MV-4-11 (cell line): ENCODE measurements at regions not wholly inside any gene's neighbourhood (a gene's known extent, or its start where the extent isn't known, plus 50 kb on each side); places are given as distances from the start of the nearest gene placed in this dataset.

Source experiments
- DNase-seq: peaks from one replicate; lab custom pipeline; 2025; lab: John Stamatoyannopoulos, UW

GRCh38 chr4:161225327-161225726 lies 938.5 kb downstream of the FSTL5 start:
- DNase-seq: no peak

DNA sequence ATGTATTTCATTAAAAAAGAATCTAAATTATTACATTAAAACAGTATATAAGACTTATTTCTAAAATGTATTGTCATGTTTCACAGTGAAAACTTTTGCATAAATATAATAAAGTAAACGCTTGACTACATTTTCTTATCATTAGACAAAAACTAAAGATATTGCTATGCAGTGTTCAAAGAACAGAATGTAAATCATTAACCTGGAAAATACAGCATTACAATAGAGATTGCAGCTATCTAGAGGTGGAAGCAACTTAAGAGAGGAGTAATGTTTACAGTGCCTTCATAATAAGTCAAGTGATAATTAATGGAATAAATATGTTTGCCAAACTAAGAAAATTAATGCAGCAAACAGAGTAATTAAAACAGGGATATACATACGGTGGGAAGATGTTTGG lies 940.9 kb downstream of the FSTL5 start:
- no peak for DNase-seq

GRCh38 chr4:161208564-161208963 lies 955.2 kb downstream of the FSTL5 start:
- no peak for DNase-seq

- DNase-seq: no peak
Measured at GRCh38 chr4:161206528-161207080, 957.2 kb downstream of the FSTL5 start.

DNA sequence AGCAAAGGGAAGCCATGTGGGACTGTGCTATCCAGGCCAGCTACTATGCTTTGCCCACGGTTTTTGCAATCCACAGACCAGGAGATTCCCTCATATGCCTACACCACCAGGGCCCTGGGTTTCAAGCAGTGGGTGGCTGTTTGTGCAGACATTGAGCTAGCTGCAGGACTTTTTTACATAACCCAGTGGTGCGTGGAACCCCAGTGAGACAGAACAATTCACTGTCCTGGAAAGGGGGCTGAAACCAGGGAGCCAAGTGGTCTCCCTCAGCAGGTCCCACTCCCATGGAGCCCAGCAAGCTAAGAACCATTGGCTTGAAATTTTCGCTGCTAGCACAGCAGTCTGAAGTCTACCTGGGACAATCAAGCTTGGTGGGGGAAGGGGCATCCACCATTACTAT lies 959.9 kb downstream of the FSTL5 start:
- no peak for DNase-seq

- DNase-seq: no peak
Measured at GRCh38 chr4:161197912-161198311, 965.9 kb downstream of the FSTL5 start.

DNA sequence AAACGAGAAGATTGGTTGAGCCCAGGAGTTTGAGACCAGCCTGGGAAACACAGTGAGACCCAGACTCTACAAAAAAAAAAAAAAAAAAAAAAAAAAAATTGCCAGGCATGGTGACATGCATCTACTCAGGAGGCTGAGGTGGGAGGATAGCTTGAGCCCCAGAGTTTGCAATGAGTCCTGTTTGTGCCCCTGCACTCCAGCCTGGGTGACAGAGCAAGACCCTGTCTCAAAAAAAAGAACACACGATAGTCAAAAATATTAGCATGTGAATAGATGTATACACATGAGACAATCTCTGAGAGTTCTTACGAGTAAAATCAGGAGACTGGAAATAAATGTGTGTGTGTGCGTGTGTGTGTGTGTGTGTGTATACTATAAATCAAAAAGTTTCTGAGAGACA lies 966.3 kb downstream of the FSTL5 start:
- DNase-seq: no peak

DNA sequence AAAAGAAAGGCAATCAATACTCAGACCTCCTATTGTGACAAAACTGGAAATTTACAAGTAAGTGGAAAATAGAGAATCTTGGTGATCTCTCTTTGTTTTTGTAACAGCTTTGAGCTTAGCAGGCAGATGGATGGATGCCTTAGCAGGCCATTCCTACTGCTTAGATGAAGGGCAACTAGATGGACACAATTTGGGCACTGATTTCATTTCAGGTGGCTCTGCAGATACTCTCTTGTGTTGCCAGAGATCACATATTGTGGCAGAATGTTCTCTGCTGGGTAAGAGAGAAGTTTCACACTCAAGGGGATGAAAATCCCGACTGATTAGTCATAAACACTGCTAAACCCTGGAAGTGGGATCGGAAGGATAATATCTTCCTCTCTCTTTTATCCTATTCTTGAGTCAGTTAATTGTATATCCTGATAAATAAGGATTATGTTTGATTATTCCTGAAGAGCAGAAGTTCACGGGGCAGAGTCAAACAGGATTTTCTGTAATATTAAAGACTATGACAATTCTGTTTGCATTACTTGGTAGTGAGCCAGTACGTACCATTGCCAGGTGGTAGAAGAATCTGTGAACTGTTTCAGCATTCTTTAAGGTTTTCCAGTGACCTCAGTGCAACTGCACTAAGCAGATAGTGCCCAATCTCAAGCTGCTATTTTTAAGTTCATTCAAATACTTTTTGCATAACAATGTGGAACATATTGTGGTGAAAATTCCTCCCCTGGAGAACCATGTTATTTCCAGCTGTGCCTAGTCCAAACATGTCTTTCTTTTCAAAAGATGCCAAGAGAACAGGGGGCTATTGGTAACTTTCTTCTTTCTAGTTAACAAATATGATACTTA lies 974.3 kb downstream of the FSTL5 start:
- DNase-seq: no peak

GRCh38 chr4:161188578-161188977 lies 975.2 kb downstream of the FSTL5 start:
- no peak for DNase-seq

DNA sequence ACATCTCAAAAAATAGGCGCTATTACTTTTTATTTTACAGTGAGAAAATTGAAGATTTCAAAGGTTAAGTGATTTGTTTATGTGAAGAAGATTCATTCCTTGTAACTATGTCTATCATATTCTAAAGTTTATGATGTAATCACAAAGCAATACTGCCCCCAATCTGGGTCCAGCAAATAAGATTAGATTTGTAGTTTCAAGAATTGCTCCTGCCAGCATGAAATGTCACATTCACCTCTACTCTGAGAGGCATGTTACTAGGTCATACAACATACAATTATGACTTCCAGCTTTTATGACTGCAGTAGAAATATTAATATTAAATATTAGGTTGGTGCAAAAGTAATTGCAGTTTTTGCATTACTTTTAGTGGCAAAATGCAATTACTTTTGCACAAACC lies 976.2 kb downstream of the FSTL5 start:
- DNase-seq: no peak

DNA sequence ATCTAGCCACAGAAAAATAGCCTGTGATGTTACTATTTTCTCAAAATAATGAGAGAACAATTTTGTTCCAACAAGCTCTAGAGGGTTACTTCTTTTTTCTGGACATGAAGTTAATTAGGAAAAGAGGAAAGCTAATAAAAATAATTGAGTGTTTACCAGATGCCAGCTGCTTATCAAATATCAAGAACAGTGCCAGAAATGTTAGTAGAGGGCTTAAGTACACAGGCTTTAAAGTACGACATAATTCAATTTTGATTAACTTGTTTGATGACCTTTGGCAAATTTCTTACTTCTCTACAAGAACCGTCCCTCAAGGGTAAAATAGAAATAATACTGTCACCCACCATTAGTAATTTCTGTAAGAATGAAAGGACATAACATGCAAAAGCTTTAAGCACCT lies 977.0 kb downstream of the FSTL5 start:
- no peak for DNase-seq

DNA sequence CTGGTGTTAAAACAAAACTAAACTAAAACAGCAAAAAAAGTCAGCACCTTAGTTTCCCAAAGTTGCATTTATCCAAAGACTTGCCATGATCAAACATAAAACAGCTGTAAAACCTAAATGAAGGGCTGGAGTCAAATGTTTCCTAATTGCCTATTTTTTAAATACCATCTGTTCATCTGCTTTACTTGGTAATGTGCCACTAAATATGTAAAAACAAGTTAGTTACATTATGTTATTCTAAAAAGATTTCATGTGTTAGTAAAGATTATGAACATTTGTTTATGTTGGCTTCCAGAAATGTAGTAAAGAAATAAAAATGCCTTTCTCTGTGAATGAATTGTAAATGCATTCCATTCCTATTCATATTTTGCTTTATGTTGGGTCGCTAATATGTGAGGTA lies 977.8 kb downstream of the FSTL5 start:
- DNase-seq: no peak

- no peak for DNase-seq
Measured at GRCh38 chr4:161183729-161184128, 980.1 kb downstream of the FSTL5 start.

GRCh38 chr4:161182913-161183312 lies 980.9 kb downstream of the FSTL5 start:
- DNase-seq: no peak

DNA sequence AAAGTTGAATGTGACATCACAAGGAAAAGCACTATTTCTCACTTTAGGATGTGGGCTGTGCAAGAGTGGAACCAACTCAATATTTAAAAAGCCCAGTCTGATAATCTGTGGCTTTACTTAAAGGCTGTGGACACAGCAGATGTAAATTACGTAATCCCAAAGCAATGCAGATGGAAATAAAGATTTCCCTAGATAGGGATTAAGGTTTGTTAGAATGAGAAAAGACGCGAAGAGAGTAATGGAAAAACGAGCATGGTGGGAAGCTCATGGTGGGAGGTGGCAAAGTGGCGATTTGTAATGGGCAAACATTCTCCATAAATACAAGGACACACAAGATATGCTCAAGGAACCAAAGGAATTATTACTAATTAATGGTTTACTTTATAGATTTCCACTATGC lies 985.5 kb downstream of the FSTL5 start:
- no peak for DNase-seq

DNA sequence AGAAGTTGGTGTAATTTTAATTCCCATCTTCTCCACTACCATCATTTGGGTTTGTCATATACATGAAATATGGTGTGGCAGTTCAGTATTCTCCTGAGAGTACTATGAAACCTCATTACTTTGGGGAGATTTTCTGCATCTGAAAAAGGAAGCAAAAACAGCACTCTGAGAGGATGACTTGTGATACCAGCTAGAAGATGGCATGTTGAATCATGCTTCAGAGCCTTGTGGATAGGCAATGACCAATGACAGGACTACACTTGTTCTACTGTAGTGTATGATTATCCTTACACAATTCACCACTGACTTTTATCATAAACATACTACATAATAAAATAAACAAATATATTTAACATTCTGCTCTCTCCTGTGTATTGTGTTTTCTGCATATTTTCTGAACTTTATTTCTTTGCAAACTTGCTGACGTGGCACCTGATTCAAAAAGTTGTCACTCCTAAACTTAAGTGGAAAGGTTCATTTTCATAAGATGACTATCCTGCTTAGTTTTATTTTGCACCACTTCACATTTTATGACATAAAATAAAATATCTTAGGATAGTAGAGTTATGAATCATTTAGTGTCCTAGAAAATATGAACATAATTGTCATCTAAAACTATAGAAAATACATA lies 991.3 kb downstream of the FSTL5 start:
- no peak for DNase-seq

DNA sequence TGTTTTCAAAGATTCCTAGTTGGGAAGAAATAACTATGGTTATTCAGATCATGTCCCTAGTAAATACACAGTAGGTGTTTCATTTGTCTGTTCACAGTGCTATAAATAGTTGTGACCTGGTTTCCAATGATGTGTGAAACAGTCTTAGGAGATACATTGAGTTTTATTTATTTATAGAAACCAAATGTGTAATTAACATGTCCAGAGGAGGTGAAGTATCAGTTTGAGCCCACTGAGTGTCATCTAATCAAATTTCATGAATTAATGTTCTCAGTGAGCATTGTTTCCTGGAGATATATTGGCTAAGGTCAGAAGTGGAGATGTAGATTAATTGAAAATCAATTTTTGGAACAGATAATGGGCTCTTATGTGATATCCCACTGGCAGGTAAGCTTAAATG lies 996.3 kb downstream of the FSTL5 start:
- DNase-seq: no peak

DNA sequence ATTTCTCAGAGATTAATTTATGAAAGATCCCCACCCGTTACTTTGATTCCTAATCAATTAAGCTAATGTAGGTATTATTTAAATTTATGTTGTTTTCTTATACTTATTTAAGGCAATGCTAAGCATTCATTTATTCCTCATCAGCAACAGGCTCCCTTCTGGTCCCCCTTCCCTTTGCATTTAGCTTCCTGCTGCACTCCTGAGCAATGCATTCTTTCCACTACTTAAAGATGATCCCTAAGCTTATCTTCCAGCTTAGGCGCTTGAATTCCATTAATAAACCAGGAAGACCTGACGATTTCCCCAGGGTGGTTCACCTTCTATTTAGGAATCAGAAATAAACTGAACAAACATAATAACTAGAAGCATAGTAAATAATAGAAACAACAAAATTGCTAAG lies 1003.1 kb downstream of the FSTL5 start:
- DNase-seq: no peak

DNA sequence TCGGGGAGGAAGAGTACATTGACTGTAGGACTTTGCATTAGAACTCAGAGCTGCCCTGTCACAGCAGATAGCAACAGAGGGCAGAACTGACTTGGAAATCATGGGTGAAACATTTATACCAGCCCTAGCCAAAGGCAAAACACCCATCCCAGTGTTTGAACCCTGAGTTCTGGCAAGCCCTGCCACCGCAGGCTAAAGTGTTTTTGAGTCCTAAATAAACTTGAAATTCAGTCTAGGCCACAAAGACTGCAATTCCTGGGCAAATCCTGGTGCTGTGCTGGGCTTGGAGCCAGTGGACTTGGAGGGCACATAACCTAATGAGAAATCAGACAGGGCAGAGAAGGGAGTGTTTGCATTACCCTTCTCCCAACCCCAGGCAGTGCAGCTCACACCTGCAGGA lies 1015.7 kb downstream of the FSTL5 start:
- no peak for DNase-seq

DNA sequence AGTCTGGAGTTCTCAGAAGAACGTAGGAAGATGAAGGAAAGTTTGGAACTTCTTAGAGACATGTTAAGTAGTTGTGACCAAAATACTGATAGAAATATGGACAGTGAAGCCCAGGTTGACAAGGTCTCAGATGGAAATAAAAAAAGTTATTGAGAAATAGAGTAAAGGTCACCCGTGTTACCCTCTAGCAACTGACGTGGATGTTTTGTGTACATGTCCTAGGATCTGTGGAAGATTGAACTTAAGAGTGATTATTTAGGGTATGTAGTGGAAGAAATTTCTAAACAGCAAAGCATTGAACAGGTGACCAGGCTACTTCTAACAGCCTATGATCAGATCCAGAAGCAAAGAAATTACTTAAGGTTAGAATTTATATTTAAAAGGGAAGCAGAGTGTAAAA lies 1020.4 kb downstream of the FSTL5 start:
- DNase-seq: no peak

- DNase-seq: no peak
Measured at GRCh38 chr4:161134795-161135194, 1029.0 kb downstream of the FSTL5 start.

DNA sequence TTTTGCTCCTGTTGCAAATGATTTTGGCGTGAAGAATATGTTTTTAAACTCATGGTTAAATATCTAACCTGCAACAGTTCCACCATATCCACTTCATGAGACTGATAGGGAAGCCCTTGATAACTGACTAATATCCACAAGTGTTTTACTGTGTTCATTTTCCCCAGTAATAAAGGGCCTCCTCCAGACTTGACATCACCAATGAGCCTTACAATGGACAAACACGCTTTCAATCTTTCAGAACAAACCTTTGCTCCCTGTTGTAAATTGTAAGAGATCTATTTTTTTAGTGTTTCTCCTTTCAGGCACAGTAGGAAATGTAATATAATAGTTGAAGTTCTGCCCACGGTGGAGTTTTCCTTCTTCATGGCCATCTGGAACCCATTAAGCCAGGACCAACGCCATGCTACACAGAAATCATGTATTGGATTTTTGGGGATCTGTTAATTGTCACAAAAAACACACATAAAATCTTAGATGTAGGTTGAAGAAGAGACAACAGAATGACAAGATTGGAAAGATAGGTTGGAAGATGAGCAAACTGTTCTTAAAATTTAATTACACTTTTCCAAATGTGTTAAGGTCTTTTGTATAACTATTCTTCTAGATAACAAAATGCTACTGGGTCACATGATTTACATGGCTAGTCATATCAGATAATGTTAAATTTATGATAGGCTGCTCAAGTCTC lies 1030.1 kb downstream of the FSTL5 start:
- no peak for DNase-seq
